ENCODE measurements at regions not wholly inside any gene's neighbourhood (a gene's known extent, or its start where the extent isn't known, plus 50 kb on each side); places are given as distances from the start of the nearest gene placed in this dataset.

- no peaks in the 10 kb centered on the region for H3K36me3 ChIP-seq (ENCODE audit: control insufficient read depth in 1 of 2, insufficient read depth in 2 of 2, low read length in 2 of 2)
- ChIA-PET CTCF (no interaction called here), RAD21 (ENCODE audit: low non-redundant PET in 1 of 2, low total read pairs in 2 of 2, uncharacterized antibody in 2 of 2, unreplicated experiment in 2 of 2) (no interaction called here), POLR2A (no interaction called here)
- DNase-seq (ENCODE audit: low read depth, low spot score): no peak
- no peak overlapping the region for H3K4me2 ChIP-seq (ENCODE audit: low read length)
- H3K79me2 ChIP-seq (ENCODE audit: insufficient read depth, low read length): no peaks in the 10 kb centered on the region
- no peaks in the 10 kb centered on the region for H3K9me3 ChIP-seq (ENCODE audit: control insufficient read depth in 1 of 2, insufficient read depth in 1 of 2, low read depth in 1 of 2, low read length in 2 of 2)
- TF ChIP-seq ZNF274 (IDR thresholded peaks at IDR 0.05; ENCODE audit: low read depth, low read length) (no peak), CEBPB (IDR thresholded peaks at IDR 0.05; ENCODE audit: low read depth) (no peak), YY1 (IDR thresholded peaks at IDR 0.05; ENCODE audit: extremely low read depth, insufficient replicate concordance, low read depth, low read length) (no peak), TCF7L2 (IDR thresholded peaks at IDR 0.05; ENCODE audit: borderline replicate concordance, extremely low read depth, insufficient read depth, insufficient read length) (no peak), SP1 (IDR thresholded peaks at IDR 0.05; ENCODE audit: low read depth) (no peak), EZH2phosphoT487 (IDR thresholded peaks at IDR 0.05; ENCODE audit: borderline replicate concordance) (no peak), ZBTB33 (IDR thresholded peaks at IDR 0.05; ENCODE audit: extremely low read depth, insufficient replicate concordance, low read length) (no peak), ATF3 (IDR thresholded peaks at IDR 0.05) (no peak), ELF1 (IDR thresholded peaks at IDR 0.05; ENCODE audit: borderline replicate concordance, low read depth) (no peak), RAD21 (IDR thresholded peaks at IDR 0.05; ENCODE audit: low read depth) (no peak), MAX (IDR thresholded peaks at IDR 0.05) (no peak), ZFX (IDR thresholded peaks at IDR 0.05) (no peak), CTCF (IDR thresholded peaks at IDR 0.05 in 2 of 3, conservative IDR thresholded peaks at IDR 0.05 in 1 of 3; ENCODE audit: borderline replicate concordance in 1 of 3, insufficient read depth in 1 of 3, low read depth in 2 of 3, low read length in 2 of 3) (no peak), EZH2 (IDR thresholded peaks at IDR 0.05) (no peak), CBX3 (IDR thresholded peaks at IDR 0.05; ENCODE audit: low read depth) (no peak), REST (IDR thresholded peaks at IDR 0.05; ENCODE audit: low read depth) (no peak), JUND (IDR thresholded peaks at IDR 0.05) (no peak), SRF (IDR thresholded peaks at IDR 0.05; ENCODE audit: low read depth) (no peak), POLR2A (IDR thresholded peaks at IDR 0.05; ENCODE audit: borderline replicate concordance, extremely low read depth, insufficient read depth, insufficient read length) (no peak), SIN3A (IDR thresholded peaks at IDR 0.05; ENCODE audit: low read depth) (no peak)
- H3K4me1 ChIP-seq (ENCODE audit: control insufficient read depth in 1 of 2, insufficient read depth in 2 of 2, low read length in 2 of 2): no peaks in the 10 kb centered on the region
- no TSS peak for BruUV-seq (replicated peaks)
- H3K27me3 ChIP-seq (ENCODE audit: insufficient read depth, low read length): no peaks in the 10 kb centered on the region
- no peaks in the 10 kb centered on the region for H4K20me1 ChIP-seq (ENCODE audit: insufficient read depth)
- no peak overlapping the region for H3K4me3 ChIP-seq (replicated peaks in 1 of 2; ENCODE audit: low read depth in 1 of 2, low read length in 2 of 2)
- H3K27ac ChIP-seq (ENCODE audit: low read depth, low read length): no peak overlapping the region
- H3K9me2 ChIP-seq (ENCODE audit: insufficient read depth): 0 out of 2 replicates have a peak, but pooled peaks cover 5% of the 10 kb centered on the region
- intact Hi-C loops (cut with micrococcal nuclease): no loop called here
- no peak overlapping the region for H2AFZ ChIP-seq (ENCODE audit: low read depth, low read length, poor library complexity, severe bottlenecking)
- H3K9ac ChIP-seq (ENCODE audit: low read length): no peak overlapping the region
- no peak for ATAC-seq
Measured at GRCh38 chr12:60168441-60168840, 572.6 kb downstream of the SLC16A7 start.
